NCI-H2107 treated with DMSO at 0.1 percent for 48 hours (cell line): ENCODE measurements at regions not wholly inside any gene's neighbourhood (a gene's known extent, or its start where the extent isn't known, plus 50 kb on each side); places are given as distances from the start of the nearest gene placed in this dataset.

Source experiments
- DNase-seq: peaks from one replicate; lab custom pipeline; 2025; ENCODE audit not compliant: unreplicated experiment; lab: John Stamatoyannopoulos, UW

GRCh38 chr10:21099291-21100062 lies 202.4 kb upstream of the NEBL start:
- no peak for DNase-seq

- no peak for DNase-seq
Observed at GRCh38 chr10:21097926-21098355, 200.8 kb upstream of the NEBL start.

- DNase-seq, result no peak
Observed at GRCh38 chr10:21095494-21096055, 198.5 kb upstream of the NEBL start.

- no peak for DNase-seq
Observed at GRCh38 chr10:21095073-21095472, 198.0 kb upstream of the NEBL start.

GRCh38 chr10:21092683-21093524 lies 195.8 kb upstream of the NEBL start:
- no peak for DNase-seq

- DNase-seq, result no peak
Observed at GRCh38 chr10:21090609-21091082, 193.5 kb upstream of the NEBL start.

- DNase-seq, result no peak
Observed at GRCh38 chr10:21087476-21087875, 190.4 kb upstream of the NEBL start.

- no peak for DNase-seq
Observed at GRCh38 chr10:21084700-21085099, 187.6 kb upstream of the NEBL start.

GRCh38 chr10:21083861-21084260 lies 186.8 kb upstream of the NEBL start:
- no peak for DNase-seq

- no peak for DNase-seq
Observed at GRCh38 chr10:21082206-21082605, 185.1 kb upstream of the NEBL start.

GRCh38 chr10:21080261-21080660 lies 183.2 kb upstream of the NEBL start:
- DNase-seq, result no peak

GRCh38 chr10:21079330-21079658 lies 182.2 kb upstream of the NEBL start:
- no peak for DNase-seq

GRCh38 chr10:21078410-21079329 lies 181.6 kb upstream of the NEBL start:
- peak; percentile 4 for DNase-seq

GRCh38 chr10:21077681-21078080 lies 180.6 kb upstream of the NEBL start:
- no peak for DNase-seq

- DNase-seq, result no peak
Observed at GRCh38 chr10:21076381-21076780, 179.3 kb upstream of the NEBL start.

GRCh38 chr10:21075880-21076279 lies 178.8 kb upstream of the NEBL start:
- DNase-seq, result no peak

- DNase-seq, result no peak
Observed at GRCh38 chr10:21071001-21071673, 174.0 kb upstream of the NEBL start.

GRCh38 chr10:21069929-21070700 lies 173.0 kb upstream of the NEBL start:
- peak; percentile 0 for DNase-seq

- no peak for DNase-seq
Observed at GRCh38 chr10:21069278-21069677, 172.2 kb upstream of the NEBL start.
